Amniotic epithelial cell (primary cell): ENCODE measurements at regions not wholly inside any gene's neighbourhood (a gene's known extent, or its start where the extent isn't known, plus 50 kb on each side); places are given as distances from the start of the nearest gene placed in this dataset.
"Not testable (repeated sequence)": the region's sequence is repeated elsewhere in the genome, so short reads cannot be mapped to it uniquely, and the experiment has no call there.

Experiments used
- DNase-seq: peaks from one replicate; pipeline ENCODE4 v3.0.0-alpha.2; 2010; ENCODE audit warnings: low read depth

DNA sequence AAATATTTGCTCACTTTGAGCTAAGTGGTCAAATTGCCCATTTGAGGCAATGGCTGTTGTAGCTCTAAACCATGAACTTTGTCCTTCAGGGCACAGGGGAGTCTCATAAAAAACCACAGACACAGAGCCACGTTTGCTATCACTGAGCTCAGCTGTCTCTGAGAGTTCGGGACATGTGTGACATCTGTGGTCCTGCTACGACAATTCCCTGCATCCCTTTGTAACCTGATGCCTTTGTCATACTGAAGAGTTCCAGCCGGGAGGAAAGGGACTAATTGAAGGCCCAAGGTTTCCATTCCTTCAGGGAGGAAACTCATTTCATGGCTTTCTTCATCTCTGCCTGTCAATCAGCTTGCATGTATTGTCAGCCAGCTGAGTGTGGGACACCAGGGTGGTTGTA lies 599.4 kb upstream of the CDH5 start:
- no peak for DNase-seq

DNA sequence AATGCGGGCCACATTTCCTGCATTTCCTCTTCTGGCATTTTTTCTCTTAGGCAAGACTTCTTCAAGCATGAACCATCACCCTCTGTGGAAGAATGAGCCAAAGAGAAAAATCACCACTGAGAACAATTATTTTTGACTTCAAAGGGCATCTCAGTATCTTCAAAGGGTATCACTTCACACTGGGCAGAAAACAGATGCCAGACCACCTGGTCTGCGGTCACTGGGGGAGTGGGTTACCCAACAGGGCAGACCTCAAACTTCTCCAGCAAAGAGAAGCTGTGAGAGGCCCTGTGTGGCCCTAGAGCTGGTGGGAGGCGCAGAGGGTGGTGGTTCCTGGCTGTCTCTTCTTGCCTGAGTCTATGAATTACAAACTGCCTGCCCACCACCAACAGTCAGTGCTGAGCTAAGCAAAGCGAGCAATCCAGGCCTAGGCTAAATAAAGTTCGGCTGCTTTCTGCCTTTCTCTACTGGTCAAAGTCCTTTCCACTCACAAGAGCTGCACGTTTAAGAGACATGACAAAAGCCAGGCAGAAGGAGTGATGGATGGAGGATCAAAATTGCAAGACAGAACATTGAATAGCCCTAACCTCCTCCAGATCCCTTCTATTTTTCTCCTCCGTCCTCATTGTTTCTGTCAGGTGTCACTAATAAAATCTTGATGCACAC lies 602.7 kb upstream of the CDH5 start:
- no peak for DNase-seq

GRCh38 chr16:65760874-65761273 lies 605.6 kb upstream of the CDH5 start:
- DNase-seq = no peak

DNA sequence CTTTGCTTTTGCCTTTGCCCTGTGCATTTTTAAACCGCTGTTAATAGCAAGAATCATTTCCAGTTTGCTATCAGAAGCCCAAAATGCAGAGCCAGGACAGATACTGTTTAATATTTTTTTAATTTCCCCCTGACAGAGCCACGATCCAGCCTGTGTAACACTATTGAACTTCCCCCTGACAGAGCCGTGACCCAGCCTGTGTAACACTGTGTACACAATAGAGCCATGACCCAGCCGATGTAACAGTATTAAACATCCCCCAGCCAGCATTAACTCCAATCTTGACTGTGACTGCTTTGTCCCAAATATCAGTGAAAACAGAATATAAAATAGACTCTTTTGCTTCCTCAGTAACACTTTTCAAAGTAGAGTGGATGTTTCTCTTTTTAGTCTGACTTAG lies 607.9 kb upstream of the CDH5 start:
- DNase-seq = no peak

- no peak for DNase-seq
Observed at GRCh38 chr16:65757064-65757463, 609.4 kb upstream of the CDH5 start.

DNA sequence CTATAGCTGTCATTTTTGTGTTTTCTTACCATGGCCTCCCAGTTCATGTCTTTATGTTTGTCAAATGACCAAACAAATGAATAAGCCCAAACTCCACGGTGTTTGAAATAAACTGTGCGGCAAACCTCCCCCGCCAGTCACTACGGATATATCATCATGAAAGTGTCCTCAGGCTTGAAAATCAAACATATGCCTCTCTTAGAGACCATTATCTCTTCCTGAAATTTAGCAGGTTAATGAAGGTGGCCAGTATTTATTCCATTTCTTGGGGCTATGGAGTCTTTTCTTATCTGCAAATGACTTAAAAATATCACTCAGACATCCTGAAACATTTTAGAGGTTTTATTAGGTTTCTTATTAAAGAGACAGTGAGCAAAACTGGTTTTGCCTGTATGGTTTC lies 610.3 kb upstream of the CDH5 start:
- no peak for DNase-seq

- DNase-seq = peak; percentile 88
Observed at GRCh38 chr16:65754820-65755691, 611.4 kb upstream of the CDH5 start.

DNA sequence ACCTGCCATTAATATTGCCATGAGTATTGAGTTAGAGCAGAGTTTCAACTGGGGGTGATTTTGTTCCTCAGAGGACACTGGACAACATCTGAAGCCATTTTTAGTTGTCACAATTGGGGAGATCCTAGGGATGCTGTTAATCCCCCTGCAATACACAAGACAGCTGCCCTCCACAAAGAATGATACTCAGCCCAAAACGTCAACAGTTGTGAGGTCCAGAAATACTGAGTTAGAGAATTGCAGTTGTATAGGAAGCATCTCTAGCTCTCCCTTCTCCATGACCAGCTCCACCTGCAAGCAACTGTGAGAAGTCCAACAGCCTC lies 614.0 kb upstream of the CDH5 start:
- DNase-seq = no peak

- no peak for DNase-seq
Observed at GRCh38 chr16:65751622-65752521, 614.6 kb upstream of the CDH5 start.

DNA sequence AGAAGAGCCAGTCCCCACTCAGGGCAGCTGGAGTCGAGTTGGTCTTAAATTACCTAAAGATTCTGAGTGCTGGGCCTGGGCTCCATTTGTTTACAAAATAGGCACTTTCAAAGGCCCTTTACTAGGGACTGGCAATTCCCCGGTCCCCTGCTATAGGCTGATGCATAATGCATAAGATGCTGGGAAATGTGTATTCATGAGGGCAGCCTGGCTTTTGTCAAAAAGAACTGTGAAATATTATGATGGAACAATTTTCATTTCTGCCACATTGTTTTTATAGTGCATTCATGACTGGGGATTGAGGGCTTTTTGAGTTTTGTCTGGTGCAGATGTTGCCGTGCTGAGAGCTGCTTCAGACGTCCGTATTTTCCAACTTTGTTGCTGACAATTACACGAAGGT lies 617.0 kb upstream of the CDH5 start:
- DNase-seq = no peak

- no peak for DNase-seq
Observed at GRCh38 chr16:65746941-65747340, 619.5 kb upstream of the CDH5 start.

- no peak for DNase-seq
Observed at GRCh38 chr16:65745201-65745708, 621.2 kb upstream of the CDH5 start.

DNA sequence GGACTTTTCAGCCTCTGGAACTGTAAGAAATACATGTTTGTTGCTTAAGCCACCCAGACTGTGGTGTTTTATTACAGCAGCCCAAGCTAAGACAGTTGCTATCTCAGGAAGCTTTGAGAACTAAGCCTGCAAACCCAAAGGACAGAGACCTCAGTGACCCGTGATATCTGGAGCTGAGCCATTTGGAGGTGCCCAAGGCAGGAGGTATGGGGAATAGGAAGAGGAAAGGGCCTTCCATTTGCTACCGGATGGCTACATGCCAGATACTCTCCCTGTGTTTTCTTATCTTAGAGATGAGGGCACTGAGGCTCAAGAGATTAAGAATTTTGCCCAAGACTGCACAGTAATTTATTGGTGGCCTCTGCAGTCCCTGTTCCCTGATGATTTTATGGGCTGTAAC lies 622.1 kb upstream of the CDH5 start:
- peak; percentile 29 for DNase-seq

DNA sequence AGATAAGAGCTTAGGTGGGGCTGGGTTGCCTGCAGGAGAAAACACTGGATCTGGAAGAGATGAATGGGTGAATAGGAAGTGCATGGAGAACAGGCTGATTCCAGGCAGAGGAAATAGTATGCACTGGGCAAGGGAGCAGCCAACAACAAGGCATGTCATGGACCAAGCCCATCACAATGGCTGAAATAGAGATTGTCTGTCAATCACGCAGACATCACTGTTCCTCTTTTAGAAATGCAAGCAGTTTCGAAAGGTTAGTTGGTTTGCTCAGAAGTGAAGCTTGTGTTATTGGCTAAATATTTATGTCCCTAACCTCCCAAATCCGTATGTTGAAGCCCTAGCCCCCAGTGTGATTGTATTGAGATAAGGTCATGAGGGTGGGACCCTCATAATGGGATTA lies 621.7 kb upstream of the CDH11 start:
- no peak for DNase-seq

GRCh38 chr16:65740711-65741110 lies 618.8 kb upstream of the CDH11 start:
- peak; percentile 43 for DNase-seq

DNA sequence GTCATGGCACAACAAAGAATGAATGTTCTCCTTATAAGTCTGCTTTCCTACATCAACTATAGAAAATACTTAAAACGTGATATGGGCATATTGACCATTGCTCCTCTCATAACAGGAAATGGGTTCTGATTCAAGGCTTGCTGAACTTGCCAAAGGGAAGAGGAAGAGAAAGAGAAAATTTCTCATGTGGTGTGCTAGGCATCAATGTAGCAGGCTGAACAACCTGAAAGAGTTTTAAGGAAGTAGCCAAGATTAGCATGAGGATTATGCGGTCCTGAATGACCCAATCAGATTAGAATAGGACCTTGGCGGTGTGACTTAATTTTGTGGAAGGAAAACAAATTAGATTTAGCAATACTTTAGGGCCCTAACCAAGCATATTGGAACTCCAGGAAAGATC lies 617.7 kb upstream of the CDH11 start:
- DNase-seq = no peak

DNA sequence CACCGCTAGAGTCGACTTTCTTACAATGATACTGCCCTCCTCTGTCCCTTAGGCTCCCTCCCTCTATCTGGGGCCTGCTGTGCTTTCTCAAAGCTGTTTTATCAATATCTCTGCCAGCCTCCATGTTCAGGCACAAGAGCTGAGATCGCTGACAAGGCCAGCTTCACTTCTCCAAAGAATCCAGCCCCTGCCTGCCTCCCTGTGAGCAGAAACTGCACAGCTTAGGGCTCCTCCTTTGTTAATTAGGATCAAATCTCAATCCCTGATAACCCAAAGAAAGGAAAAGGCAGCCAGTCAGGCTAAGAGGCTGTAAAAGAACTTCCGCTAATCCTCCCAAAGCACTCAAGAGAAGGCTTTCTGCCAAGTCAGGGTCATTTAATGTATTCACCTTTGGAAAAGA lies 616.0 kb upstream of the CDH11 start:
- no peak for DNase-seq

DNA sequence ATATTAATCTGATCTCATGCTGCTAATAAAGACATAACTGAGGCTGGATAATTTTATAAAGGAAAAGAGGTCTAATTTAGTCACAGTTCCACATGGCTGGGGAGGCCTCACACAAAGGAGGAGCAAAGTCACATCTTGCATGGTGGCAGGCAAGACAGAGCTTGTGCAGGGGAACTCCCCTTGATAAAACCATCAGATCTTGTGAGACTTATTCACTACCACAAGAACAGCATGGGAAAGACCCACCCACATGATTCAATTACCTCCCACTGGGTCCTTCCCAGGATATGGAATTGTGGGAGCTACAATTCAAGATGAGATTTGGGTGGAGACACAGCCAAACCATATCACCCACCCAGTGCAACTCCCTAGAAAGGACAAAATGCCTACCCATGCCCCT lies 613.8 kb upstream of the CDH11 start:
- not testable (repeated sequence) for DNase-seq

DNA sequence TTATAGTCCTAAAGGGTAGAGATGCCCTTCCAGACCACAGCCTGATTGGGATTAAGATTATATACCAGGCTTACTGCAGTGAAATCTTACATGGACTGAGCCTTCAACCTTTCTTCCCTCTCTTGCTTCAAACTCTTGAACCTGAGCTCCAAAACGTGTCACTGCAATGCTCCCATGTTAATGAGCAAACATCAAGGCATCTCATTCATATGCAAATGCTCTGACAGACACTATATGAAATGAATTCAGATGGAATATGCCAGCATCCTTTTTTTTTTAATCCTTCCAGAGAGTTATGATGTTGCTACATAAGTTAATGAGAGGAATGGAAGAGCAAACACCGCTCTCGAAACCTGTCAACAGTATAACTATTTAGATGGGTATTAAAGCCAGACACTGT lies 611.9 kb upstream of the CDH11 start:
- no peak for DNase-seq

- peak; percentile 61 for DNase-seq
Observed at GRCh38 chr16:65731833-65732232, 610.0 kb upstream of the CDH11 start.

GRCh38 chr16:65728652-65729051 lies 606.8 kb upstream of the CDH11 start:
- no peak for DNase-seq

DNA sequence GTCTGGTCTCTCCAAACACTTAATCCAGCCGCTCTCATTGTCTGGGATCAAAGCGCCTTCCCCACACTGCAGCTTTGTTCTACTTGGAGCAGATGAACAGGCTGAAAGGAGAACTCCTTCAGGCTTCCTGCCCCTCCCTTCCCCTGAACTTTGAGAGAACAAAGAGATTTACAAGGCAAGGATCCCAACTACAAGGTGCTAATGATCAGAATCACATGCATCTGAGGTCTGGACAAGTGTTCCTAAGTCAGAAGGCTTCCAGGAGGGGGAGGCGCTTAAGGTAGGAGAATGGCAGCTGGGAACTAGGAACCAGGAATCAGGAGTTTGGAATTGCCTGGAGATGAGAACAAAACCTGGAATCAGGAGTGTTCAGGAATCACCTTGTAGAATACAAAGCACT lies 606.3 kb upstream of the CDH11 start:
- DNase-seq = no peak
